Heart right ventricle (tissue), 16 donors: ENCODE measurements at regions not wholly inside any gene's neighbourhood (a gene's known extent, or its start where the extent isn't known, plus 50 kb on each side); places are given as distances from the start of the nearest gene placed in this dataset.

ENCODE experiments used
- ATAC-seq, 8 donors: fragments of 200-7000 bp; cut with Tn5 transposase; one replicate each; pipeline ENCODE4 v1.9.1; 2020; ENCODE audit warnings: mild to moderate bottlenecking in 8 of 8, moderate library complexity in 8 of 8, moderate number of reproducible peaks in 1 of 8
- DNase-seq, 2 donors: peaks; one replicate each; pipeline ENCODE4 v3.0.0-alpha.2; 2020
- H3K27ac ChIP-seq, 10 donors: fragments of 200-600 bp; sonication (generic) in 2 of 10; one replicate each; pipeline versions ENCODE4 v1.5.0 to v1.8.0; 2020 to 2022; ENCODE audit warnings: mild to moderate bottlenecking in 3 of 10
- H3K27me3 ChIP-seq, 7 donors: fragments of 200-600 bp; one replicate each; pipeline ENCODE4 v1.8.0; 2021 to 2022; ENCODE audit warnings: mild to moderate bottlenecking in 2 of 7
- H3K36me3 ChIP-seq, 9 donors: fragments of 200-600 bp; sonication (generic) in 1 of 9; one replicate each; pipeline versions ENCODE4 v1.5.0 to v1.8.0; 2020 to 2022; ENCODE audit warnings: mild to moderate bottlenecking in 2 of 9
- H3K4me1 ChIP-seq, 9 donors: fragments of 200-600 bp; sonication (generic) in 1 of 9; one replicate each; pipeline versions ENCODE4 v1.5.0 to v1.8.0; 2020 to 2022; ENCODE audit warnings: mild to moderate bottlenecking in 4 of 9
- H3K4me3 ChIP-seq, 10 donors: fragments of 200-600 bp; sonication (generic) in 2 of 10; one replicate each; pipeline versions ENCODE4 v1.5.0 to v1.8.0; 2020 to 2022; ENCODE audit warnings: mild to moderate bottlenecking in 7 of 10, moderate library complexity in 2 of 10
- H3K9me3 ChIP-seq, 11 donors: fragments of 200-600 bp in 10 of 11; sonication (generic) in 2 of 11; one replicate each; pipeline versions ENCODE4 v1.5.0 to v1.8.0; 2013 to 2022; ENCODE audit warnings: mild to moderate bottlenecking in 2 of 11, control low read depth in 1 of 11, moderate library complexity in 1 of 11
- WGBS, 2 donors: extraction: QIAGEN DNeasy Blood & Tissue Kit; methylation state at CpG; one replicate each; pipeline ENCODE4 v1.1.7; 2013; ENCODE audit warnings: inconsistent platforms in 1 of 2; 5-methylcytosine and 5-hydroxymethylcytosine counted together
- intact Hi-C, 10 donors: fragments of 100-400 bp; cut with DNase I; formaldehyde crosslinking; loops; one replicate each; pipeline versions ENCODE4 v1.11.1 to v1.14.2; 2022
- TF ChIP-seq, protein P1 (sequence below), 9 donors: fragments of 200-600 bp; sonication (generic) in 2 of 9; IDR thresholded peaks; one replicate each; pipeline versions ENCODE4 v1.5.0 to v1.8.0; 2021 to 2022; ENCODE audit warnings: antibody characterized with exemption in 9 of 9, mild to moderate bottlenecking in 5 of 9, moderate library complexity in 1 of 9
- donor health status: Arrhythmogenic right ventricular cardiomyopathy.
- donor health status: ischemic (EF 13 %, LVEDD 7.1; RV severe dilation, severe dysfunction).
- donor health status: healthy with polysubstance abuse.
- donor health status: DM: no; HTN: yes; CAD: no.
- donor health status: DM: no; HTN: no; CAD: no.
- donor health status: ischemic (EF 25% LVEDD 6.9; RV normal size, moderate dysfunction).
- donor health status: ischemic (EF 25% LVEDD 5.7; RV mildly dilated, moderate dysfunction).
- donor health status: healthy.
- donor health status: DM: yes; HTN: yes; CAD: no.
- donor health status: Ischemic cardiomyopathy.
- donor health status: ischemic (EF 35%, LVEDD 5.7; RV mildly dilated, moderate dysfunction).
- donor health status: nonischemic (EF 11% LVEDD 7.7; RV severe dilation, severe dysfunction).
- donor health status: DM: yes; HTN: yes; CAD: no.
- donor health status: PGD.
- donor health status: ischemic (EF 29% LVEDD 5.4; RV normal size, mild dysfunction).
- donor health status: nonischemic (EF 23%, LVEDD 6.1; RV moderate dilation, normal function).

DNA sequence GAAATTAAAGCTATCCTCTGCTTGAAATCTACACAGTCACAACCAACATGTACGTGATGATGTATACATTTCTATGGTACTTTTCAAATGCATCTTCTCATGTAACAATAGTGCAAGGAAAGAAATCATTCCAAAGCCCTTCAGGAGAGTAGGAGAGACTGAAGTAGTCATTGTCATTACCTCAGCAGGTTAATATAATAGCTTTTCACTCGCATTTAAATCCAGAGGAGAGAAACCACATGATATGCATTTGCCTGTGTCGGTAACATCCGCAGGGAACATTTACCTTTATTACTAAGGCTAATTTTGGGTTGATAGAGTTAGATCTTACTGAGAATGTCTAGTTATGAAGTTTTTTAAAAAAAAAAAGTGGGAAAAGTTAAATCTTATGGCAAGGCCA lies 186.6 kb upstream of the DTNBP1 start:
- no peak for ATAC-seq
- TF ChIP-seq, protein P1, sequence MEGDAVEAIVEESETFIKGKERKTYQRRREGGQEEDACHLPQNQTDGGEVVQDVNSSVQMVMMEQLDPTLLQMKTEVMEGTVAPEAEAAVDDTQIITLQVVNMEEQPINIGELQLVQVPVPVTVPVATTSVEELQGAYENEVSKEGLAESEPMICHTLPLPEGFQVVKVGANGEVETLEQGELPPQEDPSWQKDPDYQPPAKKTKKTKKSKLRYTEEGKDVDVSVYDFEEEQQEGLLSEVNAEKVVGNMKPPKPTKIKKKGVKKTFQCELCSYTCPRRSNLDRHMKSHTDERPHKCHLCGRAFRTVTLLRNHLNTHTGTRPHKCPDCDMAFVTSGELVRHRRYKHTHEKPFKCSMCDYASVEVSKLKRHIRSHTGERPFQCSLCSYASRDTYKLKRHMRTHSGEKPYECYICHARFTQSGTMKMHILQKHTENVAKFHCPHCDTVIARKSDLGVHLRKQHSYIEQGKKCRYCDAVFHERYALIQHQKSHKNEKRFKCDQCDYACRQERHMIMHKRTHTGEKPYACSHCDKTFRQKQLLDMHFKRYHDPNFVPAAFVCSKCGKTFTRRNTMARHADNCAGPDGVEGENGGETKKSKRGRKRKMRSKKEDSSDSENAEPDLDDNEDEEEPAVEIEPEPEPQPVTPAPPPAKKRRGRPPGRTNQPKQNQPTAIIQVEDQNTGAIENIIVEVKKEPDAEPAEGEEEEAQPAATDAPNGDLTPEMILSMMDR (IDR thresholded peaks at IDR 0.05) = no peak
- no peaks in the 10 kb centered on the region for H3K27me3 ChIP-seq
- H3K36me3 ChIP-seq = no peaks in the 10 kb centered on the region
- no peak overlapping the region for H3K4me3 ChIP-seq
- no peaks in the 10 kb centered on the region for H3K4me1 ChIP-seq
- 97 to 98% methylated on average over 4 of the region's 4 CpGs for WGBS, 2 donors
- peaks cover 0 to 10% (median 0%) of the 10 kb centered on the region in 11 donors for H3K9me3 ChIP-seq
- H3K27ac ChIP-seq = no peak overlapping the region
- intact Hi-C loops = no loop called here
- DNase-seq = no peak

DNA sequence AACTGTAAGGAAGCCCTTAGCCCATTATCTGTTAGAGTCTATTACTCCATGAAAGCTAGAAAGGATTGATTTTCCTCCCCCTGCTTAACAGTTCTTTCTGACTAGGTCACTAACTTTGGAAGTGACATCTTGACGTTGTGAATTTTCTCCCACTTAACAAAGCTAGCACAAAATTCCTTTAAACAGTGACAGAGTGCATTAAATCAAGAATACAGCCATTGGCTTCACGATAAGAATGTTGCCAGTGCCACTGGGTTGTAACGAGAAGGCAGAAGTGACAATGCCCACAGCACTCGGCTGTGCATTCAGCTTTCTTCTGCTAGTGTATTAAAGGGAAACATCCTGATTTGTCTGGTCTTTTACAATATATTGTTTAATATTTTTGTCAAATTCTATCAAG lies 182.7 kb upstream of the DTNBP1 start:
- TF ChIP-seq, protein P1 (IDR thresholded peaks at IDR 0.05) = no peak
- Histone ChIP-seq H3K4me1 (peaks cover 0 to 15% (median 0%) of the 10 kb centered on the region in 9 donors), H3K4me3 (no peak overlapping the region), H3K27me3 (no peaks in the 10 kb centered on the region), H3K27ac (no peak overlapping the region), H3K36me3 (no peaks in the 10 kb centered on the region), H3K9me3 (no peaks in the 10 kb centered on the region)
- intact Hi-C loops = no loop called here
- DNase-seq (no peak), ATAC-seq (no peak)
- 79 to 83% methylated on average over 4 of the region's 4 CpGs for WGBS, 2 donors

DNA sequence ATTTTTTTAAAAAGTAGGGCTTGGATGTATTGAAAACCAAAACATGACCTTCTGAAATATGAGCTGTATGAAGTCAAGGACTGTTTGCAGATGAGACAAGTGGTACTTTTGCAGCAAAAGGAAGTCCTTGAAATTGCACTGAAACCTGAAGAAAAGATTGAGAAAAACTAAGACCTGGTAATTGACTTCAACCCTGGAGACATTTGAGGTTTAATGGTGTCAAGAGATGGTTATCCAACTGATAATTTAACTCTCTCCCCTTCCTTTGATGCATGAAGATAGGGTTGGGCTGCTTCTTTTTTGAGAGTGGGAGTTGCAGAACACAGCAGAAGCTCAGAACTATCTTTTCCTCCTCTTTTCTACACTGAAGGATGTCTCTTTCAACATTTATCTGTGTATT lies 180.9 kb upstream of the DTNBP1 start:
- TF ChIP-seq, protein P1 (IDR thresholded peaks at IDR 0.05) = no peak
- H3K4me3 ChIP-seq = no peak overlapping the region
- H3K27me3 ChIP-seq = no peaks in the 10 kb centered on the region
- intact Hi-C loops = no loop called here
- no peaks in the 10 kb centered on the region for H3K9me3 ChIP-seq
- DNase-seq = no peak
- peaks cover 0 to 15% (median 0%) of the 10 kb centered on the region in 9 donors for H3K4me1 ChIP-seq
- ATAC-seq = no peak
- H3K27ac ChIP-seq = no peak overlapping the region
- no peaks in the 10 kb centered on the region for H3K36me3 ChIP-seq

DNA sequence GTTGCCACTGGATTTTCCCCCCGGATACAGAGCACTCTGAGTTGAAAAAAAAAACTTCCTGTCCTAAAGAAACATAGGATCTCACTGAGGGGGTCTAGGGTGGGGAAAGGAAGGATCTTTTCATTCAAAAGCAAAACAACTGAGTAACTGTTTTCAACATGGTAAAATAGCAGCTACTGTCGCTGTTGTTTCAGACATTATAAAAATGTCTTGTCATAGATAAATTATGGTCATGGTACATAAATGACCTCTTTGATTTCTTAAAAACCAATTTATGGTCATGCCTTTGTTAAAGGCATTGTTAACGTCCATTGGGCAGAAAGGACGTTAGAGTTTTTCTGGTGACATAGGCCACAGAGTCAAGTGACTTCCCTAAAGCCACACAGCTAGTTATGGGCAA lies 180.4 kb upstream of the DTNBP1 start:
- WGBS, 2 donors = 68 to 71% methylated on average over 4 of the region's 4 CpGs
- no peaks in the 10 kb centered on the region for H3K9me3 ChIP-seq
- ATAC-seq = no peak
- no peaks in the 10 kb centered on the region for H3K36me3 ChIP-seq
- no peaks in the 10 kb centered on the region for H3K27me3 ChIP-seq
- no peak overlapping the region for H3K4me3 ChIP-seq
- DNase-seq = no peak
- peak overlapping the region in 3 of 10 donors; percentile 38 to 68 (median 41) for H3K27ac ChIP-seq
- TF ChIP-seq, protein P1 (IDR thresholded peaks at IDR 0.05) = no peak
- intact Hi-C loops = no loop called here
- peaks cover 0 to 15% (median 0%) of the 10 kb centered on the region in 9 donors for H3K4me1 ChIP-seq
